Astrocyte (in vitro differentiated cells and primary cell): ENCODE measurements at regions not wholly inside any gene's neighbourhood (a gene's known extent, or its start where the extent isn't known, plus 50 kb on each side); places are given as distances from the start of the nearest gene placed in this dataset.

Experiments used
- DNase-seq: peaks from one replicate; pipeline ENCODE4 v3.0.0-alpha.2; 2010; ENCODE audit warnings: low read depth
- FAIRE-seq: peaks from 2 replicates; lab custom pipeline; 2011; peaks lifted over from hg19 to GRCh38; lab: Jason Lieb, UNC
- H2AFZ ChIP-seq: 2 replicates; pipeline ENCODE4 v1.6.0; 2012; ENCODE audit warnings: low read depth, low read length, inconsistent platforms
- H3K27ac ChIP-seq: 2 replicates; pipeline ENCODE4 v1.5.1; 2011; ENCODE audit warnings: low read depth, low read length, inconsistent platforms
- H3K27me3 ChIP-seq: 2 replicates; pipeline ENCODE4 v1.6.0; 2011; ENCODE audit warnings: low read length, inconsistent platforms; ENCODE audit not compliant: insufficient read depth
- H3K36me3 ChIP-seq: 2 replicates; pipeline ENCODE4 v1.5.1; 2011; ENCODE audit warnings: low read length, inconsistent platforms; ENCODE audit not compliant: insufficient read depth
- H3K4me1 ChIP-seq: 2 replicates; pipeline ENCODE4 v1.5.1; 2011; ENCODE audit warnings: low read length, inconsistent platforms; ENCODE audit not compliant: insufficient read depth
- H3K4me2 ChIP-seq: 2 replicates; pipeline ENCODE4 v1.6.0; 2012; ENCODE audit warnings: low read length, inconsistent platforms
- H3K4me3 ChIP-seq: 2 replicates; pipeline ENCODE4 v1.5.1; 2011; ENCODE audit warnings: low read depth, mild to moderate bottlenecking, low read length, inconsistent platforms; ENCODE audit not compliant: insufficient read depth
- H3K79me2 ChIP-seq: 2 replicates; pipeline ENCODE4 v1.6.0; 2012; ENCODE audit warnings: mild to moderate bottlenecking, low read length, inconsistent platforms; ENCODE audit not compliant: insufficient read depth
- H3K9ac ChIP-seq: 2 replicates; pipeline ENCODE4 v1.6.0; 2012; ENCODE audit warnings: mild to moderate bottlenecking, low read length, inconsistent platforms
- H3K9me3 ChIP-seq: 2 replicates; pipeline ENCODE4 v1.5.1; 2012; ENCODE audit warnings: low read depth, mild to moderate bottlenecking, low read length, inconsistent platforms; ENCODE audit not compliant: insufficient read depth
- H4K20me1 ChIP-seq: 2 replicates; pipeline ENCODE4 v1.6.0; 2012; ENCODE audit warnings: low read length, inconsistent platforms; ENCODE audit not compliant: insufficient read depth
- H3K27ac Mint-ChIP-seq: one replicate; pipeline ENCODE4 v1.8.0; 2021; ENCODE audit warnings: mild to moderate bottlenecking, mixed read lengths; ENCODE audit not compliant: unreplicated experiment
- H3K27me3 Mint-ChIP-seq: one replicate; pipeline ENCODE4 v1.8.0; 2021; ENCODE audit warnings: low read depth, mixed read lengths; ENCODE audit not compliant: unreplicated experiment
- H3K36me3 Mint-ChIP-seq: one replicate; pipeline ENCODE4 v1.8.0; 2021; ENCODE audit warnings: low read depth, mixed read lengths; ENCODE audit not compliant: unreplicated experiment
- H3K4me1 Mint-ChIP-seq: one replicate; pipeline ENCODE4 v1.8.0; 2021; ENCODE audit warnings: low read depth, mixed read lengths; ENCODE audit not compliant: unreplicated experiment
- H3K4me3 Mint-ChIP-seq: one replicate; pipeline ENCODE4 v1.8.0; 2021; ENCODE audit warnings: mild to moderate bottlenecking, moderate library complexity, mixed read lengths; ENCODE audit not compliant: unreplicated experiment
- H3K9me3 Mint-ChIP-seq: one replicate; pipeline ENCODE4 v1.8.0; 2021; ENCODE audit warnings: mild to moderate bottlenecking, mixed read lengths; ENCODE audit not compliant: unreplicated experiment
- CTCF ChIP-seq: IDR thresholded peaks from 2 replicates; pipeline ENCODE4 v1.5.1; 2011; ENCODE audit warnings: low read depth, mild to moderate bottlenecking, inconsistent platforms, low read length, moderate library complexity; ENCODE audit not compliant: insufficient read depth
- EZH2 ChIP-seq: IDR thresholded peaks from 2 replicates; pipeline ENCODE4 v1.6.1; 2012; ENCODE audit warnings: mild to moderate bottlenecking, low read length, inconsistent platforms; ENCODE audit not compliant: insufficient read depth

- H4K20me1 ChIP-seq = no peaks in the 10 kb centered on the region
- FAIRE-seq = no peak
- H3K9me3 Mint-ChIP-seq = no peaks in the 10 kb centered on the region
- H3K4me1 ChIP-seq = no peaks in the 10 kb centered on the region
- no peak overlapping the region for H3K27ac Mint-ChIP-seq
- peaks cover 2% of the 10 kb centered on the region for H3K27me3 ChIP-seq
- H3K27me3 Mint-ChIP-seq = peaks cover 31% of the 10 kb centered on the region
- H3K4me1 Mint-ChIP-seq = peaks cover 25% of the 10 kb centered on the region
- no peak for DNase-seq
- no peak overlapping the region for H2AFZ ChIP-seq
- no peak overlapping the region for H3K27ac ChIP-seq
- no peaks in the 10 kb centered on the region for H3K36me3 Mint-ChIP-seq
- H3K4me3 ChIP-seq = no peak overlapping the region
- TF ChIP-seq EZH2 = no peak
- no peak for TF ChIP-seq CTCF
- no peaks in the 10 kb centered on the region for H3K9me3 ChIP-seq
- H3K4me3 Mint-ChIP-seq = no peak overlapping the region
- no peak overlapping the region for H3K9ac ChIP-seq
- no peaks in the 10 kb centered on the region for H3K79me2 ChIP-seq
- H3K36me3 ChIP-seq = no peaks in the 10 kb centered on the region
- H3K4me2 ChIP-seq = no peak overlapping the region
Observed at GRCh38 chr10:128541926-128542475, 415.8 kb upstream of the MKI67 start.

GRCh38 chr10:128542659-128543058 is 416.4 kb upstream of the MKI67 start:
- H3K4me3 ChIP-seq = no peak overlapping the region
- no peak overlapping the region for H2AFZ ChIP-seq
- H3K36me3 ChIP-seq = no peaks in the 10 kb centered on the region
- FAIRE-seq = no peak
- Mint-ChIP-seq H3K9me3 (no peaks in the 10 kb centered on the region), H3K4me1 (peaks cover 25% of the 10 kb centered on the region), H3K4me3 (no peak overlapping the region), H3K27me3 (peaks cover 31% of the 10 kb centered on the region), H3K27ac (peak overlapping the region; percentile 75), H3K36me3 (no peaks in the 10 kb centered on the region)
- no peak overlapping the region for H3K27ac ChIP-seq
- H3K9ac ChIP-seq = no peak overlapping the region
- peaks cover 2% of the 10 kb centered on the region for H3K27me3 ChIP-seq
- TF ChIP-seq EZH2 = no peak
- no peak for TF ChIP-seq CTCF
- no peaks in the 10 kb centered on the region for H3K9me3 ChIP-seq
- H3K79me2 ChIP-seq = no peaks in the 10 kb centered on the region
- H3K4me2 ChIP-seq = no peak overlapping the region
- no peak for DNase-seq
- no peaks in the 10 kb centered on the region for H3K4me1 ChIP-seq
- H4K20me1 ChIP-seq = no peaks in the 10 kb centered on the region

GRCh38 chr10:128543151-128543550 is 416.9 kb upstream of the MKI67 start:
- H3K27me3 ChIP-seq = peaks cover 2% of the 10 kb centered on the region

More at GRCh38 chr10:128543151-128543550, 416.9 kb upstream of the MKI67 start:
- no peak overlapping the region for H3K9ac ChIP-seq
- DNase-seq (no peak), FAIRE-seq (no peak)
- no peak overlapping the region for H2AFZ ChIP-seq
- no peaks in the 10 kb centered on the region for H3K79me2 ChIP-seq
- no peak overlapping the region for H3K4me3 ChIP-seq
- no peak overlapping the region for H3K4me3 Mint-ChIP-seq
- H3K4me1 ChIP-seq = no peaks in the 10 kb centered on the region
- peaks cover 27% of the 10 kb centered on the region for H3K27me3 Mint-ChIP-seq
- no peaks in the 10 kb centered on the region for H3K36me3 Mint-ChIP-seq
- H3K27ac ChIP-seq = no peak overlapping the region
- TF ChIP-seq EZH2 (no peak), CTCF (no peak)
- no peak overlapping the region for H3K4me2 ChIP-seq
- peak overlapping the region; percentile 75 for H3K27ac Mint-ChIP-seq
- H3K36me3 ChIP-seq = no peaks in the 10 kb centered on the region
- no peaks in the 10 kb centered on the region for H3K9me3 Mint-ChIP-seq
- no peaks in the 10 kb centered on the region for H3K9me3 ChIP-seq
- H3K4me1 Mint-ChIP-seq = peaks cover 25% of the 10 kb centered on the region
- H4K20me1 ChIP-seq = no peaks in the 10 kb centered on the region
